Hematopoietic multipotent progenitor cell treated with erythropoietin and hydrocortisone succinate and interleukin-3 and kit ligand, for 17 days (in vitro differentiated cells): ENCODE measurements at regions not wholly inside any gene's neighbourhood (a gene's known extent, or its start where the extent isn't known, plus 50 kb on each side); places are given as distances from the start of the nearest gene placed in this dataset.

Source experiments
- DNase-seq: peaks from one replicate; pipeline ENCODE4 v3.0.0-alpha.2; 2015; ENCODE audit warnings: low spot score

GRCh38 chr10:107442035-107442505, 277.6 kb upstream of the SORCS1 start:
- no peak for DNase-seq

DNA sequence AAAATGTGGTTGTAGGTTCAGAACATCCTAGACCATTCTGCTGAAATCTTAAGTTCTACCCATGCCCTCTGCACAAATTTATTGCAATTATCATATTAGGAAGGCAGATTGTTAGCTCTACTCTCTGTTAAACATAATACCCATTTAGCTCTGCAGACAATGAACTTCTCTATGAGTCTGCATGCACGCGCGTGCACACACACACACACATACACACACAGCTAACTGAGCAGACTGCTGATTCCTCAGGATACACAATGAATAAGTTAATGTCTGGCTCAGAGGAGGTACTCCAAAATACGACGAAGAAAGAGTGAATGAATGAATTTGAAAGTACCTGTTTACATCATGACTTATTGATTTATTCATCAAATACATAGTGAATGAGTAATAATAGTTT, 276.2 kb upstream of the SORCS1 start:
- DNase-seq, result no peak

DNA sequence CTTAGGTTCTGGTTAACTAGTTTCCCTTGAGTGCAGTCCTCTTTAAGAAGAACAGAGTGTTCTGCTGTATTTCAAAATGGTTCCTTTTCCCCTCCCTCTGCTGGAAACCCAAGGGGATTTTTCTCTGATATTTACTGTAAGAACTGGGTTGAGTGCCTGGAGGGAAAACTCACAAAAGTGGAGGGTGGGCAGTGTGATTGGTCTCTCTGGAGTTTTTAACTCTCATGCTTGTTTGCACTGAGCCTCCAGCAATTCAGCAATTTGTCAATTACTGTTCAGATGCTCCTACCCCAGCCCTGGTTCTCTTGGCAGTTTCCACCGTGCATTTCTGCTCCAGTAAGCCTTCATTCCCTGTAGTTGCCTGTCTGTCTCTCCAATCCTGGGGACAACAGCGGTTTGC, 273.4 kb upstream of the SORCS1 start:
- no peak for DNase-seq

- DNase-seq, result no peak
Observed at GRCh38 chr10:107436568-107436967, 272.1 kb upstream of the SORCS1 start.

DNA sequence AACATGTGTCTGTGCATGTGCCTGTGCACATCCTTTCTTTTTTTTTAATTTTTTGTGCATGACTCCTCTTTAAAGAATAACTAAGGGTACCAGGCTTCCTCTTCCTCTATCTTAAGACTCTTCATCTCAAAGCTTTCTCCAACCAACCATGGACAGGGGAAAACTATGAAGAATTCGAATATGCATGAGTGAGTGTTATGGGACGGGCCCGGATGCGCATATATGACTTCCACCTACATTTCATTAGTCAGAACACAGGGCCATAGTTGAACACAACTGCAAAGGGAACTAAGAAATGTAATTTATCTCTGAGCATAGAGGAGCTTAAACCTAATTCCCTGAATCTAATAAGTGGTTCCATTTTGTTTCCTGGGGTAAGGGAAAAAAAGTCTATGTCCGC, 270.3 kb upstream of the SORCS1 start:
- no peak for DNase-seq

DNA sequence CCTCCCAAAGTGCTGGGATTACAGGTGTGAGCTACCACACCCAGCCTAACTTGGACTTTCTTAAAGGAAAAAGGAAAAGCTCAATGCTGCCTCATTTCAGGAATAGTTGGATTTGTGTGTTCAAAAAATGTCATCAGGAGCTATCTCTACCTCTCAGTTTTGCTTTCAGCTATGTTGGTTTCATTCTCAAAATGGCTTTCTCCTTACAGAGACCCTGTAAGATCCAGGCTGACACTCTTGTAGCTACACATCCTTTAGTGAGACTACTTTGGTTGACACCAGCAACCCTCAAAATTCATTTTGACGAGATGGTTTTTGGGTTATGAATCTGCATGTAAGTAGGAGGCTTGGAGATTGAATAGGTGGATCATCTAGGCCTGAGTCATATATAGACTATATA, 269.7 kb upstream of the SORCS1 start:
- no peak for DNase-seq

GRCh38 chr10:107433605-107434004, 269.1 kb upstream of the SORCS1 start:
- DNase-seq, result no peak

GRCh38 chr10:107430446-107430845, 265.9 kb upstream of the SORCS1 start:
- no peak for DNase-seq

GRCh38 chr10:107427016-107427415, 262.5 kb upstream of the SORCS1 start:
- DNase-seq, result no peak

GRCh38 chr10:107425931-107426553, 261.5 kb upstream of the SORCS1 start:
- DNase-seq, result no peak

- no peak for DNase-seq
Observed at GRCh38 chr10:107424628-107425027, 260.1 kb upstream of the SORCS1 start.

DNA sequence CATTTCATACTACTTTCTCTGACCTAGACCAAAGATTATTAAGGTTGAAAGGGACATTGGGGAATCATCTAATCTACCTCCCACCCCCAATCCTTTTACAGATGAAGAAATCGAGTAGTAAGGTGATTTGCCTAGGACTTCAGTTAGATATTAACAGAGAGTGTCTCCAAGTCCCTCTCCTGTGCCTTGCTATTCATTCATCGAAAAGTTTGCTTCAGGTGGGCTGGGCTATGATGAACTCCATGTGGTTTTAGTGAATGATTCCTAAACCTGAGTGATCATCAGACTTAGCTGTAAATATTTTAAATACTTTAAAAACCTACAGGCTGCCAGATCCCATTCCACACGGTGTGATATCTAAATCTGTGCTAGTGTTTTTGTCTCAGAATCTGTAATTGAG, 259.4 kb upstream of the SORCS1 start:
- DNase-seq, result no peak

DNA sequence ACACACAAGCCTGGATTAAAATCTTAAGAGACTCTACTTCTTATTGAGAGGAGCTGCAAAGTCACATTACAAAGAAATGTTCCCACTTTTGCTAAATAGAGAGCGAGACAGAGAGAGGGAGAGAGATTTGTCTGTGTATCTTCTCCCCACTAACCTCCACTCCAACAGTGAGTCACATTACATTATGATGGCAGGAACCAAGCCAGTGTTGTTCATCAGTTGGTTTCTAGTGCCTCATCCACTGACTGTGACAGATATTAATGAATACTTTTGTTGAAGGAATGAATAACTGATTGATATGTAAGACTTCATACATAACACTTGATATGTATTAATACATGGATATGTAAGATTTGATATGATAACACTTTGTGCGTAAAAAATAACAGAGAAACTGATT, 258.2 kb upstream of the SORCS1 start:
- DNase-seq, result no peak

GRCh38 chr10:107420196-107420595, 255.7 kb upstream of the SORCS1 start:
- no peak for DNase-seq

GRCh38 chr10:107418085-107418806, 253.7 kb upstream of the SORCS1 start:
- no peak for DNase-seq

GRCh38 chr10:107417446-107417845, 252.9 kb upstream of the SORCS1 start:
- no peak for DNase-seq

DNA sequence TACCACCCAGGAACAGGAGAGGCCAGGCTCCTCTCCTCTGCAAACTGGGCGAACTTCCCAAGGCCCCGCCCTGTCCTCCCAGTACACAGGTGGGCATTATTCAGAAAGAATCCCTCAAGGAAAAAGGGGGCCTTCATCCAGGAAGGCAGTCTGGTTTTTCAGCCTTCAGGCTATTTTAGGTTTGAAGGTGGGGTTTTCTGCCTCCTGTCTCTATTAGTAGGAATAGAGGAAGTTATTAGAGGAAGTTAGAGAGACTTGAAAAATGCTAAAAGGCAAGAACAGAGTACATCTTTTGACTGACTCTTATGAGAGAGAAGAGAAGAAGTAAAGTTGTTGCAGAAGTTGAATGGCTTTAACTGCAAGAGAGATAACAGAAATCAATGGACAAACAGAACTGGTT, 250.9 kb upstream of the SORCS1 start:
- DNase-seq, result no peak

- no peak for DNase-seq
Observed at GRCh38 chr10:107413971-107414370, 249.5 kb upstream of the SORCS1 start.

DNA sequence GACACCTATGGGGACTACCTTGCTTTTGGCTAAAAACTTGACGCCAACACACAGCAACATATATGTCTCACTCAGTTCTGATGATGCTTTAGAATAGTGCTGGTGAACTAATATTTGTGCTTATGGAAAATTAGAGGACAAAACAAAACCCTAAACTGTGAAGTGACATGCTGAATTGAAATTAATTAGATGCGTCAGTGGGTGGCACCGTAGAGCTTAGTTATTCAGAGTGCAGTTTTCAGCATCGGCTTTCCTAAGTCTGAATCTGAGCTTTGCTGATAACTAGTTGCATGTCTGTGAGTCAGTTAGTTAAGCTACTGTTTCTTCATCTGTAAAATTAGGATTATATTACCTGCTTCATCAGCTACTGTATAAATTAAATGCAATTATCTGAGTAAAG, 245.0 kb upstream of the SORCS1 start:
- no peak for DNase-seq

- no peak for DNase-seq
Observed at GRCh38 chr10:107398115-107398514, 233.6 kb upstream of the SORCS1 start.

GRCh38 chr10:107391901-107392300, 227.4 kb upstream of the SORCS1 start:
- DNase-seq, result no peak

GRCh38 chr10:107390563-107390962, 226.1 kb upstream of the SORCS1 start:
- DNase-seq, result no peak

GRCh38 chr10:107383357-107383756, 218.9 kb upstream of the SORCS1 start:
- DNase-seq, result no peak

- no peak for DNase-seq
Observed at GRCh38 chr10:107379601-107380000, 215.1 kb upstream of the SORCS1 start.
